Spinal cord (tissue), 9 donors: ENCODE measurements at regions not wholly inside any gene's neighbourhood (a gene's known extent, or its start where the extent isn't known, plus 50 kb on each side); places are given as distances from the start of the nearest gene placed in this dataset.
A peak's percentile ranks its signal among the peaks of the same experiment; 100 is the strongest.

ENCODE experiments used
- DNase-seq, 6 donors: peaks; one replicate each; pipeline versions ENCODE4 v3.0.0 to v3.0.0-alpha.2; 2013 to 2015; ENCODE audit warnings: low spot score in 6 of 6, low read depth in 4 of 6
- H3K27ac ChIP-seq: one replicate; pipeline ENCODE4 v1.5.1; 2013; ENCODE audit warnings: low read depth, low read length, control low read depth
- H3K27me3 ChIP-seq: one replicate; pipeline ENCODE4 v1.6.1; 2013; ENCODE audit warnings: low read length; ENCODE audit not compliant: control insufficient read depth, insufficient read depth
- H3K36me3 ChIP-seq: one replicate; pipeline ENCODE4 v1.6.1; 2013; ENCODE audit warnings: low read length; ENCODE audit not compliant: control insufficient read depth, insufficient read depth
- H3K4me1 ChIP-seq: one replicate; pipeline ENCODE4 v1.6.1; 2013; ENCODE audit warnings: low read length; ENCODE audit not compliant: control insufficient read depth, insufficient read depth
- H3K4me3 ChIP-seq: one replicate; pipeline ENCODE4 v1.5.1; 2013; ENCODE audit warnings: low read depth, low read length, control low read depth
- H3K9me3 ChIP-seq: one replicate; pipeline ENCODE4 v1.6.1; 2013; ENCODE audit warnings: low read length; ENCODE audit not compliant: control insufficient read depth, insufficient read depth
- WGBS: methylation state at CpG from one replicate; pipeline ENCODE4 v1.1.5; 2013; ENCODE audit warnings: missing lambda C conversion rate; ENCODE audit not compliant: insufficient coverage; 5-methylcytosine and 5-hydroxymethylcytosine counted together
- donor health status: healthy.

DNA sequence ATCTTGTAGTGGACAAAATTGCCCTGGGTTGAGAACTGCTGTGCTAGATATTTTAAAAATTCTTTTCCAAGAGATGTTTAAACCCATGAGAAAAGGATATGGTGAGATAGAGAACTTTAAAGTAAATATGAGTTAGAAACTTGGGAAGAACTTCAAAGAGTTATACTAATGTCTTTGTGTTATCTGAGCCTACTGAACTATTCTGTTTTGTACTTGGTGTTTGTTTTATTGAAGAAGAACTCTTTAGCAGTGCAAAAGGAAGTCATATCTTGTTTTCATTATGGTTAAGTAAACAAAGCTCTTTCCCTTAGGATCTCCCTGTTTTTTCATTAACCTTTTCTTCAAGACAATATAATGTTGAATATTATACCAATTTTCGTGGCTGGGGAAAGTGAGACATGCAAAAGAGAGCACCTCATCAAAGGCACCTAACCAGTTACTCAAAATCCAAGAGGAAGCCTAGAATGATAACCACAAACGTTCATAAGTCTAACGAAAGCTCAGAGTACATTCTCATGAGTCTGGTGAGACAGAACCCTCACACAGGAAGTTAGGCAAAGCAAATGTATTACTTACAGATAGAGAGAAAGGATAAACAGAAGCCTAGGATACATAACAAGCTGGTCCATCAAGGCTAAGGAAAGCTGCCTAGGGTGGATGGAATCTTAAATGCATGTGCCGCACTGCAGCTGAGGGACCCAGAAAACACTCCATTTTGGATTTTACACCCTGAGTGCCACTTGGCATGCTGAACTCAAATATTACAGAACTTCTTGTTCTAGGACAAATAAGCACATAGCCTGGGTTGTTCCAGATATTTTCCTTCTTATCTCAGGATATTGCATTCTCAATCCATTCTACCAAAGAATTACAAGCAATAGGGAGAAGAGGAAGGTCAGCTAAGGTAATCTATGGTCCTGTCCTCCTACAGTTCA is 112.5 kb upstream of the ANO3 start:
- Histone ChIP-seq H3K27ac (no peak overlapping the region), H3K9me3 (no peaks in the 10 kb centered on the region), H3K4me3 (no peak overlapping the region), H3K4me1 (no peaks in the 10 kb centered on the region), H3K36me3 (no peaks in the 10 kb centered on the region), H3K27me3 (no peaks in the 10 kb centered on the region)
- DNase-seq: no peak
- 100% methylated on average over 1 of the region's 4 CpGs for WGBS

GRCh38 chr11:26225646-26226045 is 106.3 kb upstream of the ANO3 start:
- DNase-seq: peak in 1 of 6 donors; percentile 54
- Histone ChIP-seq H3K27ac (no peak overlapping the region), H3K27me3 (no peaks in the 10 kb centered on the region), H3K36me3 (no peaks in the 10 kb centered on the region), H3K9me3 (no peaks in the 10 kb centered on the region), H3K4me3 (no peak overlapping the region), H3K4me1 (no peaks in the 10 kb centered on the region)
- no CpG with 5 or more reads among the region's 1 CpG for WGBS

DNA sequence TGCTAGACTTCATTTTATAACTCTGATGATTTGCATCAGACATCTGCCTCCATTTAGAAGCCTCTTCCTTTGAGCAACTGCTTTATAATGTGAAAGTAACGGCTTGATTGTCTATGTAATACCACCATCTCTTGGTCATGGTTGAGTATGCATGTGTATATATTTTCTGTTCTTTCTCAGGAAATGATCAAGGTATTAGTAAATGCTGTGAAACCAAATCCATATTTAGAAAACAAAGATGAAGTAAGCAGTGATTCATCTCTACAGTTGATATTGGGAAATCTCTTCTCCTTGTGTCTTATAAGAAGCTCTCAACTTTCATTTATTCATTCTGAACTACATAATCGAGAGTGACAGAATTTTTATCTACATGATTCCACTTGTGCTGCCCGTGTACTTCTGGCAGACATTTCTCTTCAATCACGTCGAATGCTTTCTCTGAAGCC is 104.6 kb upstream of the ANO3 start:
- Histone ChIP-seq H3K4me1 (no peaks in the 10 kb centered on the region), H3K9me3 (no peaks in the 10 kb centered on the region), H3K4me3 (no peak overlapping the region), H3K27me3 (no peaks in the 10 kb centered on the region), H3K27ac (no peak overlapping the region), H3K36me3 (no peaks in the 10 kb centered on the region)
- WGBS: 88% methylated on average over 1 of the region's 5 CpGs
- peak; percentile 12 to 82 (median 37) for DNase-seq

DNA sequence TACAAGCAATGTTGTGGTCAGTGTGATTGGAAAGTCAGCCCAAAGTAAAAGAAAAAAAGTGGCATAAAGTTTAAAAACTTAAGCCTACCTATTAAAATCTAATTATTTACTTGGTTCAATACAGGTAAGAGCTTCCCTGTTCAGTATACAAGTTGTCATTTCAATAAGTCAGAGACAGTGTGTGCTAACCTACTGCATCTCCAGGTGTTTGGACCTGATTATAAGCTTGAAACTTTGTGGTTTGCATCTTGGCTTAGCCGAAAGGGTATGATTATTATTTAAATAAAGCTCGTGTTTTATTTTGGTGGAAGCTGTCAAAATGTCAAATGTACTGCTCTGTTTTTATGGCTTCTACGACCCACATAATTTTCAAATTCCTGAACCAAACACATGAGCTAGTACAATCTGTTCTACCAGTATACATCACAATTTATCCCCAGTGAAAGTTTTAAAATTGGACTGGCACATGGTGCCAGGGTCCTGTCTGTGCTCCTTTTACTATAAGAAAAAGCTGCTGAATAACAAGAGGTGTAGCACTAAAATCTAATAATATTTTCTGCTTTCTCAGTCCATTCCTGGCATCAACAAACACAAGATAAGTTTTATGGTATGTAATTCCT is 103.9 kb upstream of the ANO3 start:
- H3K27ac ChIP-seq: no peak overlapping the region
- H3K36me3 ChIP-seq: no peaks in the 10 kb centered on the region
- no CpG with 5 or more reads among the region's 3 CpGs for WGBS
- DNase-seq: no peak
- no peaks in the 10 kb centered on the region for H3K4me1 ChIP-seq
- no peaks in the 10 kb centered on the region for H3K9me3 ChIP-seq
- H3K27me3 ChIP-seq: no peaks in the 10 kb centered on the region
- no peak overlapping the region for H3K4me3 ChIP-seq

- Histone ChIP-seq H3K27ac (no peak overlapping the region), H3K27me3 (no peaks in the 10 kb centered on the region), H3K36me3 (no peaks in the 10 kb centered on the region), H3K4me3 (no peak overlapping the region), H3K9me3 (no peaks in the 10 kb centered on the region), H3K4me1 (no peaks in the 10 kb centered on the region)
- WGBS: no CpG with 5 or more reads among the region's 2 CpGs
- DNase-seq: no peak
Measured at GRCh38 chr11:26228778-26229177, 103.2 kb upstream of the ANO3 start.

DNA sequence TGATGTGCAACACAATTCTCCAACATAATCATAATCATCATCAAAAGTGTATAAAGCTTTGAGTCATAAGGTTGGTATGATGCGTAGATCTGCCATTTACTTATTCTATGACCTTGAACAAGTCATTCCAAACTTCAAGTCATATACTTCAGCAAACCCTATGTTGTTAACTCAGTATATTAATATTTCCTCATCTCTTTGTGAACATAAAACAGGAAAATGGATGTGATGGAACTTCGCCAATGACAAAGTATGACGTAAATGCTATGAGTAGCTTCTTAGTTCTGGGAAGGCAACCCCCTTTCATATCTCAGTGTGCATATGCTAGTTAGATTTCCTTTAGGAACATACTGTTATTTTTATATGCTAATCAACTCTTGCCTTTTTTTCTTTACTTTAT is 102.7 kb upstream of the ANO3 start:
- H3K9me3 ChIP-seq: no peaks in the 10 kb centered on the region
- no peak overlapping the region for H3K4me3 ChIP-seq
- DNase-seq: no peak
- H3K27ac ChIP-seq: no peak overlapping the region
- H3K4me1 ChIP-seq: no peaks in the 10 kb centered on the region
- no peaks in the 10 kb centered on the region for H3K27me3 ChIP-seq
- H3K36me3 ChIP-seq: no peaks in the 10 kb centered on the region
- WGBS: no CpG with 5 or more reads among the region's 3 CpGs

- Histone ChIP-seq H3K4me1 (no peaks in the 10 kb centered on the region), H3K9me3 (no peaks in the 10 kb centered on the region), H3K4me3 (no peak overlapping the region), H3K36me3 (no peaks in the 10 kb centered on the region), H3K27ac (no peak overlapping the region), H3K27me3 (no peaks in the 10 kb centered on the region)
- no peak for DNase-seq
Measured at GRCh38 chr11:26229981-26230380, 101.9 kb upstream of the ANO3 start.

DNA sequence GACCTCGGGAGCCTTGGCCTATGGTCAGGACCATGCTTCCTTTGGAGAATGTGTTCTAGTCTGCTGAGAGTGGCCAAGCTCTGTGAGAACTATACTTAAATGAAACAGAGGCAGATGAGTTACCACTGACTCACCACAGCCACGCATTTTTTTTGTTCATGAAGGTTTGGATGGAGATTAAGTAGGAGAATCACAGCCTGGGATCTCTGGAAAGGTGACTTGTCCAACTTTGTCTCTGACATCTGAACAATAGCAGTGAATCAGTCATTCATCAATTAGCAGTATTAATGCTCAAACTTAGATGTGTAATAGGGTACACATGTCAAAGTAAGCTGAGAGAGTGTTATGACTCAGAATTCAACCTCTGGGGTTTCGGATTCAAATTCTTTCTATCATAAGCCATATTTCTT is 100.7 kb upstream of the ANO3 start:
- Histone ChIP-seq H3K27ac (no peak overlapping the region), H3K9me3 (no peaks in the 10 kb centered on the region), H3K4me1 (no peaks in the 10 kb centered on the region), H3K27me3 (no peaks in the 10 kb centered on the region), H3K4me3 (no peak overlapping the region), H3K36me3 (no peaks in the 10 kb centered on the region)
- DNase-seq: no peak
- no CpG with 5 or more reads among the region's 3 CpGs for WGBS

- H3K27me3 ChIP-seq: no peaks in the 10 kb centered on the region
- no peak for DNase-seq
- no peak overlapping the region for H3K27ac ChIP-seq
- no peaks in the 10 kb centered on the region for H3K4me1 ChIP-seq
- H3K9me3 ChIP-seq: no peaks in the 10 kb centered on the region
- no peaks in the 10 kb centered on the region for H3K36me3 ChIP-seq
- no CpG with 5 or more reads among the region's 1 CpG for WGBS
- H3K4me3 ChIP-seq: no peak overlapping the region
Measured at GRCh38 chr11:26234451-26234850, 97.5 kb upstream of the ANO3 start.

DNA sequence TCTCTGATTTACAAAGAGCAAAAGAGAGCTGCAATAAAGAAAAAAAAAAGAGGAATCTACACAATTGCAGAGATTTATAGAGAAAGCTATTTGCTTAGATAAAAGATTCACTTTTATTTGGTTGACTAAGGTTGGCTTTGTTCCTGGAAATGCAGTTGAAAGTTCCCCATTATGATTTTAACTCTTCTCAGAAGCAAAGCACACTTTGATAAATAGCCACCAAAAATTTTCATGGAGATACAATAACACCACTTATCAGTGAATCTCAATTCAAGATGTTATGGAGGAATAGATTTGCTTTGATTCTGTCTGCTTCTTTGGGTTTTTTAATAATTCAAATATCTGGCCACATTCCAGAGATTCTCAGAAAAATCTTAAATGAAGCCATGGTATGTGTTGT is 88.5 kb upstream of the ANO3 start:
- Histone ChIP-seq H3K27ac (no peak overlapping the region), H3K36me3 (no peaks in the 10 kb centered on the region), H3K4me1 (no peaks in the 10 kb centered on the region), H3K9me3 (no peaks in the 10 kb centered on the region), H3K4me3 (no peak overlapping the region), H3K27me3 (no peaks in the 10 kb centered on the region)
- no peak for DNase-seq
